SK-N-SH treated with all-trans-retinoic acid at 6 μM for 48 hours (cell line): ENCODE measurements at regions not wholly inside any gene's neighbourhood (a gene's known extent, or its start where the extent isn't known, plus 50 kb on each side); places are given as distances from the start of the nearest gene placed in this dataset.

ENCODE experiments used
- ATAC-seq: fragments of 200-7000 bp; cut with Tn5 transposase; 3 replicates; pipeline ENCODE4 v1.9.1; 2020; ENCODE audit warnings: mild to moderate bottlenecking, moderate library complexity
- ARNTL ChIP-seq: fragments of 450-650 bp; formaldehyde crosslinking; IDR thresholded peaks from 2 replicates; pipeline ENCODE4 v1.5.0; 2020; ENCODE audit warnings: low read depth, mild to moderate bottlenecking, moderate library complexity, borderline replicate concordance
- BACH2 ChIP-seq: fragments of 250-450 bp; sonication (Bioruptor Pico); IDR thresholded peaks from 2 replicates; pipeline ENCODE4 v1.9.0; 2021; ENCODE audit warnings: mild to moderate bottlenecking, borderline replicate concordance
- CSDC2 ChIP-seq: fragments of 250-450 bp; sonication (Bioruptor Pico); IDR thresholded peaks from 2 replicates; pipeline ENCODE4 v1.5.0; 2020; ENCODE audit warnings: mild to moderate bottlenecking, moderate library complexity
- ESRRG ChIP-seq: fragments of 250-450 bp; sonication (Bioruptor Pico); IDR thresholded peaks from 2 replicates; pipeline ENCODE4 v1.6.1; 2021; ENCODE audit warnings: mild to moderate bottlenecking
- GLIS3 ChIP-seq: fragments of 250-450 bp; sonication (Bioruptor Pico); IDR thresholded peaks from 2 replicates; pipeline ENCODE4 v1.5.0; 2020; ENCODE audit warnings: mild to moderate bottlenecking, moderate library complexity
- ISL1 ChIP-seq: fragments of 250-450 bp; sonication (Bioruptor Pico); IDR thresholded peaks from 2 replicates; pipeline ENCODE4 v2.1.2; 2022; ENCODE audit warnings: mild to moderate bottlenecking, moderate library complexity
- OSR1 ChIP-seq: fragments of 250-450 bp; sonication (Bioruptor Pico); IDR thresholded peaks from 2 replicates; pipeline ENCODE4 v1.8.0; 2022; ENCODE audit warnings: moderate library complexity, mild to moderate bottlenecking, inconsistent platforms
- POU6F1 ChIP-seq: fragments of 250-450 bp; sonication (Bioruptor Pico); IDR thresholded peaks from 2 replicates; pipeline ENCODE4 v1.8.0; 2021; ENCODE audit warnings: low read depth, mild to moderate bottlenecking, moderate library complexity, borderline replicate concordance
- PPARA ChIP-seq: fragments of 250-450 bp; sonication (Bioruptor Pico); IDR thresholded peaks from 2 replicates; pipeline ENCODE4 v1.5.0; 2020; ENCODE audit warnings: mild to moderate bottlenecking, borderline replicate concordance
- RARB ChIP-seq: fragments of 250-450 bp; sonication (Bioruptor Pico); IDR thresholded peaks from 2 replicates; pipeline ENCODE4 v1.8.0; 2021; ENCODE audit warnings: mild to moderate bottlenecking, moderate library complexity
- SNAI2 ChIP-seq: fragments of 250-450 bp; sonication (Bioruptor Pico); IDR thresholded peaks from 2 replicates; pipeline ENCODE4 v1.5.0; 2020; ENCODE audit warnings: mild to moderate bottlenecking, moderate library complexity
- TCF4 ChIP-seq: fragments of 250-450 bp; sonication (Bioruptor Pico); IDR thresholded peaks from 2 replicates; pipeline ENCODE4 v1.8.0; 2021; ENCODE audit warnings: mild to moderate bottlenecking, moderate library complexity, borderline replicate concordance
- TOX ChIP-seq: fragments of 250-450 bp; sonication (Bioruptor Pico); IDR thresholded peaks from 2 replicates; pipeline ENCODE4 v1.8.0; 2021; ENCODE audit warnings: mild to moderate bottlenecking, moderate library complexity, borderline replicate concordance
- ZC3H10 ChIP-seq: fragments of 250-450 bp; sonication (Bioruptor Pico); IDR thresholded peaks from 2 replicates; pipeline ENCODE4 v1.5.1; 2021; ENCODE audit warnings: mild to moderate bottlenecking, moderate library complexity
- ZFP3 ChIP-seq: fragments of 250-450 bp; sonication (Bioruptor Pico); IDR thresholded peaks from 2 replicates; pipeline ENCODE4 v1.5.0; 2020; ENCODE audit warnings: mild to moderate bottlenecking, moderate library complexity
- ZFP30 ChIP-seq: fragments of 450-650 bp; formaldehyde crosslinking; IDR thresholded peaks from 2 replicates; pipeline ENCODE4 v1.5.0; 2022; ENCODE audit warnings: mild to moderate bottlenecking, moderate library complexity
- ZNF565 ChIP-seq: fragments of 450-650 bp; formaldehyde crosslinking; conservative IDR thresholded peaks from 2 replicates; pipeline ENCODE4 v1.5.0; 2020; ENCODE audit warnings: low read depth, mild to moderate bottlenecking, moderate library complexity
- ZNF70 ChIP-seq: fragments of 450-650 bp; formaldehyde crosslinking; IDR thresholded peaks from 2 replicates; pipeline ENCODE4 v1.5.0; 2020; ENCODE audit warnings: mild to moderate bottlenecking, moderate library complexity
- ZNF8 ChIP-seq: fragments of 450-650 bp; formaldehyde crosslinking; IDR thresholded peaks from 2 replicates; pipeline ENCODE4 v1.5.0; 2020; ENCODE audit warnings: mild to moderate bottlenecking, moderate library complexity
- TF ChIP-seq, protein P1 (sequence below): fragments of 250-450 bp; sonication (Bioruptor Pico); IDR thresholded peaks from 2 replicates; pipeline ENCODE4 v1.5.1; 2021; ENCODE audit warnings: mild to moderate bottlenecking, moderate library complexity
- TF ChIP-seq, protein P2 (sequence below): fragments of 250-450 bp; sonication (Bioruptor Pico); IDR thresholded peaks from 2 replicates; pipeline ENCODE4 v1.5.0; 2020; ENCODE audit warnings: mild to moderate bottlenecking, moderate library complexity
- TF ChIP-seq, protein P3 (sequence below): fragments of 250-450 bp; sonication (Bioruptor Pico); IDR thresholded peaks from 2 replicates; pipeline ENCODE4 v1.8.0; 2020; ENCODE audit warnings: mild to moderate bottlenecking, moderate library complexity, borderline replicate concordance
- TF ChIP-seq, protein P4 (sequence below): fragments of 250-450 bp; sonication (Bioruptor Pico); IDR thresholded peaks from 2 replicates; pipeline ENCODE4 v1.5.1; 2020; ENCODE audit warnings: low read depth, mild to moderate bottlenecking, moderate library complexity

DNA sequence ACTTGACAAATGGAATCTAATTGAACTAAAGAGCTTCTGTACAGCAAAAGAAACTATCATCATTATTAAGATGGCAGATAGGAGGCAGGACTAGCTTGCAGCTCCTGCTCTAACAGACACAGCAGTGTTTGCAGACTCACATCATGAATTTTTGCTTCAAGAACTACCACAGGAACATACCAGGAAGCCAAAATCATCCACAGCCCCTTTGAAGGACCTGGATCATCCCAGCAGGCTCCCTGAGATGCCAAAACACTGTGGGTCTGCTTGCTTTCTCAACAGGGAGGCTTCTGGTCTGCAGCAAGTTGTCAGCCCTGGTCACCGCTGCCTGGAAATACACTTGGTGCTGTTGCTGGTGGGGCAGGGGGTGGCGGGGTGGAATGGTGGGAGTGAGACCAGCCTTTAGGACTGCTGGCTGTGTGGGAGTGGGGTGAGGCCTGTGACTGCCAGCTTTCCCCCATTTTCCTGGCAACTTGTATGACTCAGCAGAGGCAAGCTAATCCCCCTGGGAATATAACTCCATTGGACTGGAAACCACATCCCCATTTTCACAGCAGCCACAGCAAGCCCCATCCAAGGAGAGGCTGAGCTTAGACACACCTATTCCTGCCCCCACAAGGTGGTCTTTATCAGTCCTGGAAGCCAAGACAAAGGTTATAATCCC is 533.8 kb upstream of the CYLC2 start:
- TF ChIP-seq CSDC2 (CRISPR knock-in tag), result no peak
- ATAC-seq, result no peak

DNA sequence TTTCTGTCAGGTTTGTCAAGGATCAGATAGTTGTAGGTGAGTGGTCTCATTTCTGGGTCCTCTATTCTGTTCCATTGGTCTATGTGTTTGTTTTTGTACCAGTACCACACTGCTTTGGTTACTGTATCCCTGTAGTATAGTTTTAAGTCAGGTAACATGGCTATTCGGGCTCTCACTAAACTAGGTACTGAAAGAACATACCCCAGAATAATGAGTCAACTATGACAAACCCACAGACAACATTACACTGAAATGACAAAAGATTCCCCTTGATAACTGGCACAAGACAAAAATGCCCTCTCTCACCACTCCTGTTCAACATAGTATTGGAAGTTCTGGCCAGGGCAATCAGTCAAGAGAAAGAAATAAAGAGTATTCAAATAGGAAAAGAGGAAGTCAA is 535.3 kb upstream of the CYLC2 start:
- TF ChIP-seq CSDC2 (CRISPR knock-in tag) (no peak), TCF4 (CRISPR knock-in tag) (no peak), PPARA (CRISPR knock-in tag) (no peak), ESRRG (CRISPR knock-in tag) (no peak), ZNF565 (CRISPR knock-in tag) (no peak), BACH2 (no peak), RARB (no peak), ZNF70 (no peak), ZFP30 (CRISPR knock-in tag) (no peak), SNAI2 (CRISPR knock-in tag) (no peak), TOX (CRISPR knock-in tag) (no peak), ISL1 (no peak), POU6F1 (no peak), ARNTL (no peak), ZFP3 (no peak), ZNF8 (CRISPR knock-in tag) (no peak), OSR1 (no peak)
- TF ChIP-seq, protein P1, sequence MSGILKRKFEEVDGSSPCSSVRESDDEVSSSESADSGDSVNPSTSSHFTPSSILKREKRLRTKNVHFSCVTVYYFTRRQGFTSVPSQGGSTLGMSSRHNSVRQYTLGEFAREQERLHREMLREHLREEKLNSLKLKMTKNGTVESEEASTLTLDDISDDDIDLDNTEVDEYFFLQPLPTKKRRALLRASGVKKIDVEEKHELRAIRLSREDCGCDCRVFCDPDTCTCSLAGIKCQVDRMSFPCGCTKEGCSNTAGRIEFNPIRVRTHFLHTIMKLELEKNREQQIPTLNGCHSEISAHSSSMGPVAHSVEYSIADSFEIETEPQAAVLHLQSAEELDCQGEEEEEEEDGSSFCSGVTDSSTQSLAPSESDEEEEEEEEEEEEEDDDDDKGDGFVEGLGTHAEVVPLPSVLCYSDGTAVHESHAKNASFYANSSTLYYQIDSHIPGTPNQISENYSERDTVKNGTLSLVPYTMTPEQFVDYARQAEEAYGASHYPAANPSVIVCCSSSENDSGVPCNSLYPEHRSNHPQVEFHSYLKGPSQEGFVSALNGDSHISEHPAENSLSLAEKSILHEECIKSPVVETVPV, result no peak
- TF ChIP-seq, protein P2, sequence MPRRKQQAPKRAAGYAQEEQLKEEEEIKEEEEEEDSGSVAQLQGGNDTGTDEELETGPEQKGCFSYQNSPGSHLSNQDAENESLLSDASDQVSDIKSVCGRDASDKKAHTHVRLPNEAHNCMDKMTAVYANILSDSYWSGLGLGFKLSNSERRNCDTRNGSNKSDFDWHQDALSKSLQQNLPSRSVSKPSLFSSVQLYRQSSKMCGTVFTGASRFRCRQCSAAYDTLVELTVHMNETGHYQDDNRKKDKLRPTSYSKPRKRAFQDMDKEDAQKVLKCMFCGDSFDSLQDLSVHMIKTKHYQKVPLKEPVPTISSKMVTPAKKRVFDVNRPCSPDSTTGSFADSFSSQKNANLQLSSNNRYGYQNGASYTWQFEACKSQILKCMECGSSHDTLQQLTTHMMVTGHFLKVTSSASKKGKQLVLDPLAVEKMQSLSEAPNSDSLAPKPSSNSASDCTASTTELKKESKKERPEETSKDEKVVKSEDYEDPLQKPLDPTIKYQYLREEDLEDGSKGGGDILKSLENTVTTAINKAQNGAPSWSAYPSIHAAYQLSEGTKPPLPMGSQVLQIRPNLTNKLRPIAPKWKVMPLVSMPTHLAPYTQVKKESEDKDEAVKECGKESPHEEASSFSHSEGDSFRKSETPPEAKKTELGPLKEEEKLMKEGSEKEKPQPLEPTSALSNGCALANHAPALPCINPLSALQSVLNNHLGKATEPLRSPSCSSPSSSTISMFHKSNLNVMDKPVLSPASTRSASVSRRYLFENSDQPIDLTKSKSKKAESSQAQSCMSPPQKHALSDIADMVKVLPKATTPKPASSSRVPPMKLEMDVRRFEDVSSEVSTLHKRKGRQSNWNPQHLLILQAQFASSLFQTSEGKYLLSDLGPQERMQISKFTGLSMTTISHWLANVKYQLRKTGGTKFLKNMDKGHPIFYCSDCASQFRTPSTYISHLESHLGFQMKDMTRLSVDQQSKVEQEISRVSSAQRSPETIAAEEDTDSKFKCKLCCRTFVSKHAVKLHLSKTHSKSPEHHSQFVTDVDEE (CRISPR knock-in tag), result no peak
- TF ChIP-seq, protein P3, sequence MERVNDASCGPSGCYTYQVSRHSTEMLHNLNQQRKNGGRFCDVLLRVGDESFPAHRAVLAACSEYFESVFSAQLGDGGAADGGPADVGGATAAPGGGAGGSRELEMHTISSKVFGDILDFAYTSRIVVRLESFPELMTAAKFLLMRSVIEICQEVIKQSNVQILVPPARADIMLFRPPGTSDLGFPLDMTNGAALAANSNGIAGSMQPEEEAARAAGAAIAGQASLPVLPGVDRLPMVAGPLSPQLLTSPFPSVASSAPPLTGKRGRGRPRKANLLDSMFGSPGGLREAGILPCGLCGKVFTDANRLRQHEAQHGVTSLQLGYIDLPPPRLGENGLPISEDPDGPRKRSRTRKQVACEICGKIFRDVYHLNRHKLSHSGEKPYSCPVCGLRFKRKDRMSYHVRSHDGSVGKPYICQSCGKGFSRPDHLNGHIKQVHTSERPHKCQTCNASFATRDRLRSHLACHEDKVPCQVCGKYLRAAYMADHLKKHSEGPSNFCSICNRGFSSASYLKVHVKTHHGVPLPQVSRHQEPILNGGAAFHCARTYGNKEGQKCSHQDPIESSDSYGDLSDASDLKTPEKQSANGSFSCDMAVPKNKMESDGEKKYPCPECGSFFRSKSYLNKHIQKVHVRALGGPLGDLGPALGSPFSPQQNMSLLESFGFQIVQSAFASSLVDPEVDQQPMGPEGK (CRISPR knock-in tag), result no peak

DNA sequence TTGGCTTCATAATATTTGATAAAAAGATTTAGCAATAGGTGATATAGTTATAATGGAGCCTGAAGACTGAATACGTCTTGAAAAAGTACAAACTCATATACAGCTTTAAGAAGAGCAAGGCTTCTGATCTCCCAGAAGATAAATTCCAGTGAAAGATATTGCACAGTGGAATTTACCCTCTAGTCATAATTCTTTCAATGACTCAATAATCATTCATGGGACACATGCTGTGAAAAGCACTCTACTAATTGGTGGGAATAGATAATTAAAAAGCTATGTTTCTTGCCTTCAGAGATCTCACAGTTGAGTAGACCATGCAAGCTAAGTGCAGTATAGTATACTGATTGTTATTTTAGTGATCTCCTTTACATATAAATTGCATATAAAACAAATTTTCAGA is 538.6 kb upstream of the CYLC2 start:
- ATAC-seq, result no peak
- no peak for TF ChIP-seq GLIS3 (CRISPR knock-in tag)
- TF ChIP-seq, protein P3 (CRISPR knock-in tag), result no peak
- no peak for TF ChIP-seq ZC3H10 (CRISPR knock-in tag)
- no peak for TF ChIP-seq ESRRG (CRISPR knock-in tag)
- no peak for TF ChIP-seq ISL1
- no peak for TF ChIP-seq ZNF565 (CRISPR knock-in tag)
- TF ChIP-seq ZFP3, result no peak
- no peak for TF ChIP-seq OSR1
- TF ChIP-seq TOX (CRISPR knock-in tag), result no peak
- no peak for TF ChIP-seq TCF4 (CRISPR knock-in tag)
- no peak for TF ChIP-seq PPARA (CRISPR knock-in tag)
- TF ChIP-seq BACH2, result no peak
- TF ChIP-seq, protein P4, sequence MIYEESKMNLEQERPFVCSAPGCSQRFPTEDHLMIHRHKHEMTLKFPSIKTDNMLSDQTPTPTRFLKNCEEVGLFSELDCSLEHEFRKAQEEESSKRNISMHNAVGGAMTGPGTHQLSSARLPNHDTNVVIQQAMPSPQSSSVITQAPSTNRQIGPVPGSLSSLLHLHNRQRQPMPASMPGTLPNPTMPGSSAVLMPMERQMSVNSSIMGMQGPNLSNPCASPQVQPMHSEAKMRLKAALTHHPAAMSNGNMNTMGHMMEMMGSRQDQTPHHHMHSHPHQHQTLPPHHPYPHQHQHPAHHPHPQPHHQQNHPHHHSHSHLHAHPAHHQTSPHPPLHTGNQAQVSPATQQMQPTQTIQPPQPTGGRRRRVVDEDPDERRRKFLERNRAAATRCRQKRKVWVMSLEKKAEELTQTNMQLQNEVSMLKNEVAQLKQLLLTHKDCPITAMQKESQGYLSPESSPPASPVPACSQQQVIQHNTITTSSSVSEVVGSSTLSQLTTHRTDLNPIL (CRISPR knock-in tag), result no peak
- no peak for TF ChIP-seq ZNF8 (CRISPR knock-in tag)
- TF ChIP-seq SNAI2 (CRISPR knock-in tag), result no peak

More for the DNA sequence above, 535.3 kb upstream of the CYLC2 start:
- ATAC-seq, result no peak
